ENCODE measurements at regions not wholly inside any gene's neighbourhood (a gene's known extent, or its start where the extent isn't known, plus 50 kb on each side); places are given as distances from the start of the nearest gene placed in this dataset.

DNA sequence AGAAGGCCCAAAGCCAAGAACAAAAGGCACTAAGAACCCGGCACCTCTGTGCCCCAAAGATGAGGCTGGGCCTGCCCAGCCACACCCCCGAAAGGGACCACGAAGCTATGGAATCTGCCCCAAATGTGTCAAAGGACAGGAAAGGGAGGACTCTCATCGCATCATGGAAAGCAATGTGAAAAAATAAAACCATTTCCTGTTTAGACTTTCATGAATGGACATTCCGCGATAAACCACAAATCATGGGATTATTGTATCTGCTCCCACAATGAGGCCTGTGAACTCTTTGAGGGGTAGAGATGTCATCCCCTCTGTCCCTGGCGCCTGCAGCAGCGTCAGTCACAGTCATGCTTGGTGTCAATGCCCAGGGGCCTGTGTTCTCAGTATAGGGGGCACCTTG, 135.0 kb downstream of the COPRS start:
- H3K4me1 ChIP-seq (ENCODE audit: control insufficient read depth in 4 of 4, insufficient read depth in 4 of 4, low read length in 3 of 4): no peaks in the 10 kb centered on the region
- H3K4me3 ChIP-seq (ENCODE audit: low read depth in 1 of 3, low read length in 3 of 3): no peak overlapping the region
- TF ChIP-seq EGR1 (IDR thresholded peaks at IDR 0.05; ENCODE audit: low read depth in 2 of 2) (no peak), SP1 (IDR thresholded peaks at IDR 0.05) (peak; percentile 47), FOXA1 (IDR thresholded peaks at IDR 0.05) (no peak), HNF4A (conservative IDR thresholded peaks at IDR 0.05) (no peak), YY1 (IDR thresholded peaks at IDR 0.05) (no peak), JUND (IDR thresholded peaks at IDR 0.05) (no peak), NR2F2 (IDR thresholded peaks at IDR 0.05) (peak; percentile 83), FOXA2 (IDR thresholded peaks at IDR 0.05) (no peak), TAF1 (conservative IDR thresholded peaks at IDR 0.05) (no peak), GABPA (IDR thresholded peaks at IDR 0.05 in 1 of 2, conservative IDR thresholded peaks at IDR 0.05 in 1 of 2) (no peak), RXRA (IDR thresholded peaks at IDR 0.05) (peak; percentile 56 to 68), RAD21 (IDR thresholded peaks at IDR 0.05) (peak in 1 of 2 donors; percentile 16), HNF4G (IDR thresholded peaks at IDR 0.05) (no peak)
- TF ChIP-seq, protein P1, sequence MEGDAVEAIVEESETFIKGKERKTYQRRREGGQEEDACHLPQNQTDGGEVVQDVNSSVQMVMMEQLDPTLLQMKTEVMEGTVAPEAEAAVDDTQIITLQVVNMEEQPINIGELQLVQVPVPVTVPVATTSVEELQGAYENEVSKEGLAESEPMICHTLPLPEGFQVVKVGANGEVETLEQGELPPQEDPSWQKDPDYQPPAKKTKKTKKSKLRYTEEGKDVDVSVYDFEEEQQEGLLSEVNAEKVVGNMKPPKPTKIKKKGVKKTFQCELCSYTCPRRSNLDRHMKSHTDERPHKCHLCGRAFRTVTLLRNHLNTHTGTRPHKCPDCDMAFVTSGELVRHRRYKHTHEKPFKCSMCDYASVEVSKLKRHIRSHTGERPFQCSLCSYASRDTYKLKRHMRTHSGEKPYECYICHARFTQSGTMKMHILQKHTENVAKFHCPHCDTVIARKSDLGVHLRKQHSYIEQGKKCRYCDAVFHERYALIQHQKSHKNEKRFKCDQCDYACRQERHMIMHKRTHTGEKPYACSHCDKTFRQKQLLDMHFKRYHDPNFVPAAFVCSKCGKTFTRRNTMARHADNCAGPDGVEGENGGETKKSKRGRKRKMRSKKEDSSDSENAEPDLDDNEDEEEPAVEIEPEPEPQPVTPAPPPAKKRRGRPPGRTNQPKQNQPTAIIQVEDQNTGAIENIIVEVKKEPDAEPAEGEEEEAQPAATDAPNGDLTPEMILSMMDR (IDR thresholded peaks at IDR 0.05; ENCODE audit: low read depth, low read length, missing input control): no peak
- TF ChIP-seq, protein P2, sequence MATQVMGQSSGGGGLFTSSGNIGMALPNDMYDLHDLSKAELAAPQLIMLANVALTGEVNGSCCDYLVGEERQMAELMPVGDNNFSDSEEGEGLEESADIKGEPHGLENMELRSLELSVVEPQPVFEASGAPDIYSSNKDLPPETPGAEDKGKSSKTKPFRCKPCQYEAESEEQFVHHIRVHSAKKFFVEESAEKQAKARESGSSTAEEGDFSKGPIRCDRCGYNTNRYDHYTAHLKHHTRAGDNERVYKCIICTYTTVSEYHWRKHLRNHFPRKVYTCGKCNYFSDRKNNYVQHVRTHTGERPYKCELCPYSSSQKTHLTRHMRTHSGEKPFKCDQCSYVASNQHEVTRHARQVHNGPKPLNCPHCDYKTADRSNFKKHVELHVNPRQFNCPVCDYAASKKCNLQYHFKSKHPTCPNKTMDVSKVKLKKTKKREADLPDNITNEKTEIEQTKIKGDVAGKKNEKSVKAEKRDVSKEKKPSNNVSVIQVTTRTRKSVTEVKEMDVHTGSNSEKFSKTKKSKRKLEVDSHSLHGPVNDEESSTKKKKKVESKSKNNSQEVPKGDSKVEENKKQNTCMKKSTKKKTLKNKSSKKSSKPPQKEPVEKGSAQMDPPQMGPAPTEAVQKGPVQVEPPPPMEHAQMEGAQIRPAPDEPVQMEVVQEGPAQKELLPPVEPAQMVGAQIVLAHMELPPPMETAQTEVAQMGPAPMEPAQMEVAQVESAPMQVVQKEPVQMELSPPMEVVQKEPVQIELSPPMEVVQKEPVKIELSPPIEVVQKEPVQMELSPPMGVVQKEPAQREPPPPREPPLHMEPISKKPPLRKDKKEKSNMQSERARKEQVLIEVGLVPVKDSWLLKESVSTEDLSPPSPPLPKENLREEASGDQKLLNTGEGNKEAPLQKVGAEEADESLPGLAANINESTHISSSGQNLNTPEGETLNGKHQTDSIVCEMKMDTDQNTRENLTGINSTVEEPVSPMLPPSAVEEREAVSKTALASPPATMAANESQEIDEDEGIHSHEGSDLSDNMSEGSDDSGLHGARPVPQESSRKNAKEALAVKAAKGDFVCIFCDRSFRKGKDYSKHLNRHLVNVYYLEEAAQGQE (IDR thresholded peaks at IDR 0.05): no peak
- TF ChIP-seq, protein P3, sequence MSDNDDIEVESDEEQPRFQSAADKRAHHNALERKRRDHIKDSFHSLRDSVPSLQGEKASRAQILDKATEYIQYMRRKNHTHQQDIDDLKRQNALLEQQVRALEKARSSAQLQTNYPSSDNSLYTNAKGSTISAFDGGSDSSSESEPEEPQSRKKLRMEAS (IDR thresholded peaks at IDR 0.05): no peak
- TF ChIP-seq, protein P4, sequence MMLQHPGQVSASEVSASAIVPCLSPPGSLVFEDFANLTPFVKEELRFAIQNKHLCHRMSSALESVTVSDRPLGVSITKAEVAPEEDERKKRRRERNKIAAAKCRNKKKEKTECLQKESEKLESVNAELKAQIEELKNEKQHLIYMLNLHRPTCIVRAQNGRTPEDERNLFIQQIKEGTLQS (IDR thresholded peaks at IDR 0.05): no peak
- TF ChIP-seq, protein P5, sequence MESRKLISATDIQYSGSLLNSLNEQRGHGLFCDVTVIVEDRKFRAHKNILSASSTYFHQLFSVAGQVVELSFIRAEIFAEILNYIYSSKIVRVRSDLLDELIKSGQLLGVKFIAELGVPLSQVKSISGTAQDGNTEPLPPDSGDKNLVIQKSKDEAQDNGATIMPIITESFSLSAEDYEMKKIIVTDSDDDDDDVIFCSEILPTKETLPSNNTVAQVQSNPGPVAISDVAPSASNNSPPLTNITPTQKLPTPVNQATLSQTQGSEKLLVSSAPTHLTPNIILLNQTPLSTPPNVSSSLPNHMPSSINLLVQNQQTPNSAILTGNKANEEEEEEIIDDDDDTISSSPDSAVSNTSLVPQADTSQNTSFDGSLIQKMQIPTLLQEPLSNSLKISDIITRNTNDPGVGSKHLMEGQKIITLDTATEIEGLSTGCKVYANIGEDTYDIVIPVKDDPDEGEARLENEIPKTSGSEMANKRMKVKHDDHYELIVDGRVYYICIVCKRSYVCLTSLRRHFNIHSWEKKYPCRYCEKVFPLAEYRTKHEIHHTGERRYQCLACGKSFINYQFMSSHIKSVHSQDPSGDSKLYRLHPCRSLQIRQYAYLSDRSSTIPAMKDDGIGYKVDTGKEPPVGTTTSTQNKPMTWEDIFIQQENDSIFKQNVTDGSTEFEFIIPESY (IDR thresholded peaks at IDR 0.05): no peak
- no peaks in the 10 kb centered on the region for H3K9me3 ChIP-seq (ENCODE audit: control insufficient read depth in 4 of 4, low read length in 3 of 4)
- no peaks in the 10 kb centered on the region for H3K27me3 ChIP-seq (ENCODE audit: control insufficient read depth in 4 of 4, insufficient read depth in 4 of 4, low read length in 3 of 4)
- H3K36me3 ChIP-seq (ENCODE audit: control insufficient read depth in 4 of 4, insufficient read depth in 3 of 4, low read depth in 1 of 4, low read length in 3 of 4): no peaks in the 10 kb centered on the region
- no peak overlapping the region for H3K9ac ChIP-seq (ENCODE audit: low read depth in 1 of 2, low read length in 2 of 2)
- no peak overlapping the region for H3K27ac ChIP-seq (ENCODE audit: low read depth in 1 of 2, low read length in 2 of 2)
- WGBS: 74% methylated on average over 8 of the region's 8 CpGs
- no peak for DNase-seq (ENCODE audit: low spot score)

All from liver (tissue), 8 donors.